A549 (cell line): ENCODE measurements at regions not wholly inside any gene's neighbourhood (a gene's known extent, or its start where the extent isn't known, plus 50 kb on each side); places are given as distances from the start of the nearest gene placed in this dataset.

ENCODE experiments used
- CEBPB ChIP-seq, 2 experiments: fragments of >200 bp in 1 of 2; sonication (Bioruptor Twin) in 1 of 2; formaldehyde crosslinking in 1 of 2; IDR thresholded peaks; 2 replicates each; pipeline ENCODE4 v1.6.1; 2012 to 2016
- CTCF ChIP-seq: fragments of >200 bp; sonication (Bioruptor Twin); formaldehyde crosslinking; IDR thresholded peaks from 3 replicates; pipeline ENCODE4 v1.5.1; 2016
- EHF ChIP-seq: fragments of 250-450 bp; sonication (Bioruptor Pico); IDR thresholded peaks from 2 replicates; pipeline ENCODE4 v1.5.0; 2020; ENCODE audit warnings: mild to moderate bottlenecking
- ELK1 ChIP-seq: fragments of 150-350 bp; IDR thresholded peaks from 2 replicates; pipeline ENCODE4 v1.6.1; 2014; ENCODE audit warnings: low read depth, mild to moderate bottlenecking, low read length
- MAZ ChIP-seq: fragments of 150-350 bp; IDR thresholded peaks from 2 replicates; pipeline ENCODE4 v1.6.1; 2014; ENCODE audit warnings: antibody characterized with exemption, low read depth, low read length, borderline replicate concordance
- TF ChIP-seq, protein P1 (sequence below): IDR thresholded peaks from 2 replicates; pipeline ENCODE4 v1.6.1; 2012

DNA sequence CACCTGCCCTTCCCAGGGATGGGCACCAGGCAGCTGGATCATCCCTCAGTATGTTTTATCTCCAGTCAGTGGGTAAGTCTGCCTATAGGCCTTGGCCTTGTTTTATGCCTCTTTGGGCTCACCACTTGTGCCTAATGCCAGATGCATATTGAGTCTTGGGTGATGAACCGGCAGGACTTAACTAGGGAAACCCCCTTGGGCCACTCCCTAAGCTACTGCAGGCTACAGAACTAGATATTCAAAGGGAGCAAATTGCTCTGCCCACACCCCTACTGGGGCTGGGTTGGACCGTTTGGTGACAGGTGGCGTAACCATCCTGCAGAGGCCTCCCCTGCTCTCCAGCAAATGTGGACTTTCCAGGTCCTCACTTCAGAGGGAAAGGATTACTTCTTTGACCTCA is 115.7 kb upstream of the GDF10 start:
- TF ChIP-seq CTCF = no peak
- TF ChIP-seq CEBPB (IDR thresholded peaks at IDR 0.05) = no peak
- no peak for TF ChIP-seq MAZ
- TF ChIP-seq, protein P1, sequence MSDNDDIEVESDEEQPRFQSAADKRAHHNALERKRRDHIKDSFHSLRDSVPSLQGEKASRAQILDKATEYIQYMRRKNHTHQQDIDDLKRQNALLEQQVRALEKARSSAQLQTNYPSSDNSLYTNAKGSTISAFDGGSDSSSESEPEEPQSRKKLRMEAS = no peak
- no peak for TF ChIP-seq ELK1
- TF ChIP-seq EHF (CRISPR knock-in tag) = no peak
